CD4-positive, alpha-beta T cell treated with Interleukin-1 beta for 1 hour (primary cell): ENCODE measurements at regions not wholly inside any gene's neighbourhood (a gene's known extent, or its start where the extent isn't known, plus 50 kb on each side); places are given as distances from the start of the nearest gene placed in this dataset.

Experiments used
- DNase-seq, 2 donors: peaks; one replicate each; pipeline ENCODE4 v3.0.0-alpha.2; 2020 to 2022

GRCh38 chr5:8396756-8397155 is 527.8 kb downstream of the MTRR start:
- DNase-seq: no peak

- DNase-seq: no peak
These were observed 530.5 kb downstream of the MTRR start for GRCh38 chr5:8399471-8399870.

GRCh38 chr5:8408258-8408657 is 539.3 kb downstream of the MTRR start:
- DNase-seq: no peak

- DNase-seq: no peak
These were observed 541.7 kb downstream of the MTRR start for GRCh38 chr5:8410618-8411017.

GRCh38 chr5:8413975-8414374 is 545.0 kb downstream of the MTRR start:
- DNase-seq: no peak

GRCh38 chr5:8417316-8418048 is 548.5 kb downstream of the MTRR start:
- no peak for DNase-seq

- no peak for DNase-seq
These were observed 549.1 kb downstream of the MTRR start for GRCh38 chr5:8418049-8418426.

GRCh38 chr5:8429778-8430758 is 561.1 kb downstream of the MTRR start:
- DNase-seq: no peak

GRCh38 chr5:8434501-8434900 is 565.6 kb downstream of the MTRR start:
- DNase-seq: no peak

- no peak for DNase-seq
These were observed 568.0 kb downstream of the MTRR start for GRCh38 chr5:8436924-8437323.

GRCh38 chr5:8445139-8445538 is 576.2 kb downstream of the MTRR start:
- no peak for DNase-seq

- no peak for DNase-seq
These were observed 577.2 kb downstream of the MTRR start for GRCh38 chr5:8446179-8446578.

- no peak for DNase-seq
These were observed 587.9 kb downstream of the MTRR start for GRCh38 chr5:8456846-8457186.

- peak; percentile 87 to 88 for DNase-seq
These were observed 588.5 kb downstream of the MTRR start for GRCh38 chr5:8457187-8458037.

- no peak for DNase-seq
These were observed 589.1 kb downstream of the MTRR start for GRCh38 chr5:8458038-8458383.

GRCh38 chr5:8461543-8461942 is 592.6 kb downstream of the MTRR start:
- no peak for DNase-seq

GRCh38 chr5:8462565-8462964 is 593.6 kb downstream of the MTRR start:
- DNase-seq: no peak

GRCh38 chr5:8470489-8470888 is 601.5 kb downstream of the MTRR start:
- no peak for DNase-seq

- no peak for DNase-seq
These were observed 602.6 kb downstream of the MTRR start for GRCh38 chr5:8471581-8471980.

GRCh38 chr5:8473016-8473415 is 604.1 kb downstream of the MTRR start:
- no peak for DNase-seq

GRCh38 chr5:8473827-8474568 is 605.0 kb downstream of the MTRR start:
- DNase-seq: no peak

GRCh38 chr5:8474569-8474930 is 605.6 kb downstream of the MTRR start:
- DNase-seq: no peak

GRCh38 chr5:8478326-8478725 is 609.4 kb downstream of the MTRR start:
- no peak for DNase-seq
